ENCODE measurements at regions not wholly inside any gene's neighbourhood (a gene's known extent, or its start where the extent isn't known, plus 50 kb on each side); places are given as distances from the start of the nearest gene placed in this dataset.

DNA sequence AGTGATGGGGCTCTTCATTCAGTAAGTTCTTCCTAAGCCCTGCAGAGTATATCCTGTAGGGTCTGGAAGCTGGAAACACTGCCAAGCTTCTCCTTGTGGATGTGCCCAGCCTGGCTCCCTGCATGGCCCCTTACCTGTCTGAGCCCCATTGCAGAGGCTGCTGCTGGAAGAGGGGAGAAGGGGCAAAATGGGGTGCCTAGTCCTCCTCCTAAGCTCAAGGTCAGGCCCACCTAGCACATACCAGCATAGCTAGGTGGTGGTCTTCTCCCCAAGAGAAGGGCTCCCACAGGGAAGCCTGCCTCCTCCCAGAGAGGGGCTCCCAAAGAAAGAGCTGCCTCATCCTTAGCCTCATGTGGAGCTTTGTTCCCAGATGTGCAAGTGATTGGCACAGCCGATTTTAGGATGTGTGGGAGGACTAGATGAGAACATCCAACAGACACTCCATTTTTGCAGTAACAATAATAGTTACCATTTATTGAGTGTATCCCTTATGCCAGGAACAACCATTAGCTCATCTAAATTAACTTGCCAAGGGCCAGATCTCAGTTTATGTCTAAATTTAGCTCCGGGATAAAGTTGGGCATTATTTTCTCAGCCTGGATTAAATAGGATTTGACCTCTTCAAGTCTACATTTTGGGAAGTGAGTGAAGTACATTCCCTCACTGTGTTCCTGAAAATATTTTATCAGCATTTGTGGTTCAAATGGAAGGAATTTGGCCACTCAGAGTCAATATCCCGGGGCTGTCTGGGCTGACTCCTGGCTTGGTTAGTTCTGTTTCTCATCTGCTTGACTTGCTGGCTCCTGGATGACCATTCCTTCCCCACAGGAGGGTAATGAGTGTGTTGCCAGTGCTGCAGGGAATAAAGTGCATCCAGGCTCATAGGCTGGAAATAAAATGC lies 291.1 kb upstream of the ROPN1 start:
- no peak for DNase-seq

DNA sequence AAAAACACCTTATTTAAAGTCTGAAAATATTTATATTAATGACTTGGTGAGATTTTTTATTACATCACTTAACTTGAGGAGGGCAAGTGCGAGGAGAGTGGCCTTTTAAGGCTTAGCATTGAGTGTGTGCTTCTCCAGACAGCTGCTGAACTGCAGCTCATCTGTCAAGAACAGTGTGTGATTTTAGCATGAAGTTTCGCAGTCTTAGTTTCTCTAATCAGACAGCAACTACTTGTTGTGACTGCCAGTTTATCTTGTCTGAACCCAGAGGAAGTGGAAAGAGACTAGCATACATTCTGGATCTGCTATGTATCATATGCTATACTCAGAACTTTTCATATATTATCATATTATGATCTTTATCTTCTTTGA lies 291.7 kb upstream of the ROPN1 start:
- DNase-seq: no peak

DNA sequence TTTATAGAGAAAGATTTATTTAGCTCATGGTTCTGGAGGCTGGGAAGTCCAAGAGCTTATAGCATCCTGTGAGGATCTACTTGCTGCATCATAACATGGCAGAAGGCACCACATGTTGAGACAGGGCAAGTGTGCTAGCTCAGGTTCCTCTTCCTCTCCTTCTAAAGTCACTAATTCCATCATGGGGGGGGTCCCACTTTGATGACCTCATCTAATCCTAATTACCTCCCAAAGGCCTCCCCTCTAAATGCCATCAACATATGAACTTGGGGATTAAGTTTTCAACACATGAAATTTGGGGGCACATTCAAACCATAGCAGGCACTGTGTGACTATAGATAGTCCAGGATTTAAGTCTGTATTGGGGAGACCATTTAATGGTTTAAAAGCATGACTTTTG lies 297.1 kb upstream of the ROPN1 start:
- no peak for DNase-seq

DNA sequence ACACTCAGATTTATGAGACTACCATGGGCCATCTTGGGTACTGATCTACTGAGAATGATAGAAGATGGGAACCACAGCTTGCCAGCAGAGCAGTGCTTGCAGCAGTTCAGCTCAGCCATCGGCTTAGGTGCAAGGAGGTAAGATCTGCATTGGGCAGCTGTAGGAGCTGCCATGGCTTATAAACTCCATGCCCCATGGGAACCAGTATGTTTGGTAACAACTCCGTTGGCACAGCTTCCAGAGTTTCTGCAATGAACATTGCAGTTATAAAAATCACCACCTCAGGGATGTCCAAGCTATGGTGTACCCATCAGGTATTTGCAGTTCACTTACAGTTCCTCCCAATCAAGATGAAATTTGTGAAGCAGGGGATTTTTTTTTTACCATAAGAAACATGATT lies 299.1 kb upstream of the ROPN1 start:
- no peak for DNase-seq

DNA sequence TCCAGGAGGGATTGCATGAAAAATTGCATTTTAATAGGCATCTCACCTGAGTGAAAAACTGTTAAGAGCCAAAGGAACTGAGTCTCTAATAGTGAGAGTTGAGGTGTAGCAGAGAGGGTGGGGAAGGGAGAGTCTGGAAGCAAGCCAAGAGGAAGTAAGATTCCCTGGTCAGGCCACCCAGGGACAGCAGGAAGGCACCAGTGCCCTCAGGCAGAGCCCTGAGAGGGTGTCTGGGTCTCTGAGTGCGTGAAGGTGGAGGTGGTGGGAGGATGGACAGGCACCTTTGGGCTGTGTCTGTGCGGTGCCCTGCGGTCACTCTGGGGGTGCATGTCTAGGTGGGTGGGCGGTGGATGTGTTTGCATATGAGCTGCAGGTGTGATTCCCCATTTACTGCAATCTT lies 300.4 kb upstream of the ROPN1 start:
- DNase-seq: no peak

DNA sequence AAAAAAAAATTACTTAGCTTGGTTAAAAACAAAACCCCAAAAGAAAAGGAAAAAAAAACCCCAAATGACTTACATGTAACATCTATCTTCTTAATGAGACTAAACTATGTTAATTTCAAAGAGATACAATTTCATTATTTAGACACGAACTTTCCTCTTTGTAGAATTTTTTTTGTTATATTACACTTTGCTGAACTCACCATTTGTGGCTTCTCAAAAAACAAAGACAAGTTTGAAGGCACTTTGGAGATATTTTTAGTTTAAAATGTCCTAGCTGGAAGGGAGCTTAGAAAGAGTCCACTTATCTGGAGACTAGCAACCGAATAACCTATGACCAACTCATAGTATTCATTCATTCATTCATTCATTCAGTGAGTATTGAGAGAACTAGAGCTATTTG lies 301.7 kb upstream of the ROPN1 start:
- DNase-seq: no peak

DNA sequence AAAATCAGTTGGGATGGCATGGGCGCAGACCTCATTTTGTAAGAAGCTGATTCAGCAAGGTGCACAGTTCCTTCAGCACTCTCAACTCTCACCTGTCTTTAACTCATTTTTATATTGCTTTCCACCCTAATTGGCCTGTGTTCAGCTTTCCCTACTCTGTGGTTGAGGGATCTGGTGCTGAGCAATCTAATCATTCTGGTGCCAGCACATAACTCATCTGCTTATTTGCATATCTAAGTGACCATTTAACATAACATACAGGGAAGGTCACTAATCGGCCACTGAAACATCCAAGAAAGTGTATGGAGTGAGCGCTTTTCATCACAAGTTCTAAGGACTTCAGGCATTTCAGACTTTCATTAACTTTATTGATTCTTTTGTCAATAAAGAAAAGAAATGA lies 303.4 kb upstream of the ROPN1 start:
- DNase-seq: no peak

DNA sequence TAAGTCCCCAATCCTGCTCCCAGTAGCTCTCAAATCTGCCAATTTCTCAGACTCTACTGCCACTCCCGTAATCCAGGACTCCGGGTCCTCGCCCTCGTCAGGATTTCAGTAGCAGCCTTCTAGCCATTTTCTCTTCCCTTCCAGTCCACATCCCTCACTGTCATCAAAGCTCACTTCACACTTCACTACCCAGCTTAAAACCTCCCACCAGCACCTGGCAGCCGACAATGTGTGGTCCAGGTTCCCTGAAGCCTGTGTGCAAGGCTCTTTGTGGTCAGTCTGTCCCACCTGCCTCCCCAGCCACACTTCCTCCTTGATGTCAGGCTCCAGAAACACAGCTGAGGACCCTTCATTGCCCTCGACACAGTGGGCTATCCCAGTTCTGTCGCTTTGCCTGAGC lies 304.5 kb upstream of the ROPN1 start:
- DNase-seq: no peak

DNA sequence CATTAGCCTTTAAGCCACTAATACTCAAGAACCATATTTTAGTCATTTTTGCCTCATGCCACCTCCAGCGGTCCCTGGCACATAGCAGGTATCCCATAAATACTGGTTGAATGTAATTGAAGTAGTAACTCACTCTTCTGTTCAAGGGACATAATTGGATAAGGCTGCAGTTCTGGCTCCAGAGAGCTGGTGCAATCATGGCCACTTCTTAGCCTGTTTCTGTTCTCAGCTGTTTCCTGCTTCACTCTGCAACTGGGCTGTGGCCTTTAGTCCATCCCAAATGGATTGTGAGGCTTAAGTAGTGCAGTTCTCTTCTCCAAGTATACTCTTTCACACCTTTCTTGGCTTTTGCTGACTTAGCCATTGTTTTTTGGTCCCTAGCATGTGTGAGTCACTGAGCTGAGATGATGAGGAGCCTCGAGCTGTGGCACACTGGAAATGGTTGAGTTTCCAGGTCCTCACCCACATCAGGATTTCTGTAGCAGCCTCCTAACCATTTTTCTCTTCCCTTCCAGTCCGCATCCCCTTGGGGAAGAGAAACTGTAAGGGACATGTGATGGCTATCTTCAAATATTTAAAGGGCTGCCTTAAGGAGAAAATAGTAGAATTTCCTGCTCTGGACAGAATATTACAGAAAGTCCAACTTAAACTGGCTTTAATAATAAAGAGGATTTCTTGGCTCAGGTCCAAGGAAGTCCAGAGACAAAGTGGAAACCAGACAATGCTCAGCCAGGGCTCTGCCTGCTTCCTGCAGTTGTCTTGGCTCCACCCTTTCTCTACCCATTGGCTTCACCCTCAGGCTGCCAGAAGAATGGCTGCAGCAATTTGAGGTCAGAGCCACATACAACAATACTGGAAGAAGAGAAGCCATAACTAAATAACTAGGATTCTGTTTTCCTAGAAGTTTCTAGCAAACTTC lies 305.4 kb upstream of the ROPN1 start:
- DNase-seq: no peak

DNA sequence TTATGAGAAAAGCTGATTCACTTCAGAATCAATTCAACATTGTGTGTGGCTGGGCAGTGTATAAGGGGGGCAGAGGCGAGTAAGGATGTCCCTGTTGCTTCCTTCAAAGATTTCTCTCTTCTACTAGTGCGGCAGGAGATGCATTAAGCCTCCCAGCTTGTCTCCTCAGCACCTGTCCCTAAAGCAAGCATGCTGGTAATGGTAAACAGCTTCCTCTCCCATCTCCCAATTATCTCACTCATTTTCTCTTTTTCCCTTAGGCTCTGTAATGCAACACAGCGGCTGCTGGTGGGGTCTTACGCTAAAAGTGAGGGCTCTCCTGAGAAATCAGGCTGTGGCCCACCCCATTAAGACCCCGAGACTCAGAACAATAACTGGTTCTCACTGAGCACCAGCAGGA lies 306.4 kb upstream of the ROPN1 start:
- no peak for DNase-seq

DNA sequence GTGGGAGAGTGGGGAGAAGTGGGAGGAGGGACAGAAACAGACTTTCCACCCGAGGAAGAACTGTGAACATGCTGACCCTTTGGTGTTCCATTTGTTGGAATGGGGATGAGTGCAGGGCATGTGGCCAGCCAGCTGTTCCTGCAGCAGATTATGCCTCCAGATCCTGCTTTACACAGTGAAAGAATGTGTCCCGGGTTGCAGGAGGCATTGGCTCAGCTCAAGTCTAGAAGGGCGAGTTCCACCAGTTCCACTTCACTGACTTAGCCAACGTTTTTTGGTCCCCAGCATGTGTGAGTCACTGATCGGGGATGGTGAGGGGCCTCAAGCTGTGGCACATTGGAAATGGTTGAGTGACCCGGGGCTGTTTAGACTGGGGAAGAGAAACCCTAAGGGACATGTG lies 307.0 kb upstream of the ROPN1 start:
- no peak for DNase-seq

DNA sequence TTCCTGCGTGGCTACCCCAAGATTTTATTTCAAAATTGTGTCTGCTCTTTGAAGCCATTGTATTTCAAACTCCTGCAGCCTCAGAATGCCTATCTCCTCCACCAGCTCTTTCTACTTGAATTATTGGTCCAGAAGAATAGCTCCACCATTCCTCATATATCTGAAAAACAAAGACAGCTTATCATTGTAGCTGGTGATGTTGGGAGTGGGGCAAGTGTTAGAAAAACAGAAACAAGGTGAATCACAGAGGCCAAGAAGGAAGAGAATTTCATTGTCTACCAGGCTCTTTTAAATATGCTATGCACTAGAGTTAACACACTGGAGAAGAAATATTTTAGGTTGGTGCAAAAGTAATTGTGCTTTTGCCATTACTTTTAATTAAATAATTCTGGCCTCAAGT lies 307.9 kb upstream of the ROPN1 start:
- DNase-seq: no peak

DNA sequence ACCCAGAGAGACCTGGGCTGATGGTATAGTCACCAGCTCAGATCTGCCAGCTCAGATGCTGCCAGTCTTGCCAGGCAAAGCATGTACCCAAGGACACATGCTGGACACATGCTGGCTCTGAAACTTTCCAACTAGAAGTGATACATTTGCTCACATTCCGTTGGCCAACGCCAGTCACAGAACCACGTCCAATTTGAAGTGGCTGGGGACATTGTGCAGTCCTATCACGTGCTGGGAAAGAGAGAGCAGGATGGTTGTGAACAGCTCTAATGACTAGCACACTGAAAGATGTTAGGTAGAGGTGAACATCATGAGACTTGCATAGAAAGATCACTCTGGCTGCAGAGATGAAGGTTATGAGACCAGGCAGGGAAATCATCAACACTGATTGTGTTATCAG lies 308.5 kb upstream of the ROPN1 start:
- DNase-seq: no peak

DNA sequence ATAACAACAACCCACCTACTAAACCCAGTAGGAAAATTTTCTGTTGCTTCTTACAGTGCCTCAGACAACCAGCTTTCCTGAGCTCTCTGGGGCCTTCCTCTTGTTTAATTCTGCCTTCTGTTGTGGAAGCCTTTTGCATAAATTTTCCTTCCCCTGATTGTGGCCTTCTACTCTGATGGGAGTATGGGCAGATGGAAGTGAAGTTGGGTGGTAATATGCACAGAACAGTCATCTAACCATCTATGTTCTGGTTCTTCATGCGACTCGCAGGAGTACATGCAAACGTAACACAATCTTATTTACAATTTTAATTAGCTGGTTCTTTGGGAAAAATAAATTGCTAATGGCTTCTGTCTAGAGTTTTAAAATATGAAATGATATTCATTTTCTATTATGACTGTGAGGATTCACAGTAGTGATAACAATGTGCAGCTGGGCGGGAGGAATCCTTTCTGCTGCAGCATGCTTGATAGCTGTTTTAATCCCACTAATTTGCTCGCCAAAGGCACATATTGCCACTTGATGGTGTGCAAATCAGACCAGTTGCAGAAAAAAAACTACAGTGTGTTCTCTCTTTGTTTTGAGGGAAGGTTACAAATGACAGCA lies 311.5 kb upstream of the ROPN1 start:
- no peak for DNase-seq

DNA sequence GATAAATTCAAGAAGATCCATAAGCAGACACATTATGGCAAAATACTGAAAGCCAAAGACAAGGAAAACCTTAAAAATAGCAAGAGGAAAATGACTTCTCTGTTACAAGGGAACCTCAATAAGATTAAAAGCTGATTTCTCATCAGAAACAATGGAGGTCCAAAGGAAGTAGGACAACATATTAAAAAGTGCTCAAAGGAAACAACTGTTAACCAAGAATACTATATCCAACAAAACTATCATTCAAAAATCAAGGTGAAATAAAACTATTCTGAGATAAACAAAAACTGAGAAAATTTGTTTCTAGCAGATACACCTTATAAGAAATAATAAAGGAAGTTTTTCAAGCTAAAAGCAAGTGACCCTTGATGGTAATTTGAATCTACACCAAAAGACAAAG lies 314.7 kb upstream of the ROPN1 start:
- no peak for DNase-seq

DNA sequence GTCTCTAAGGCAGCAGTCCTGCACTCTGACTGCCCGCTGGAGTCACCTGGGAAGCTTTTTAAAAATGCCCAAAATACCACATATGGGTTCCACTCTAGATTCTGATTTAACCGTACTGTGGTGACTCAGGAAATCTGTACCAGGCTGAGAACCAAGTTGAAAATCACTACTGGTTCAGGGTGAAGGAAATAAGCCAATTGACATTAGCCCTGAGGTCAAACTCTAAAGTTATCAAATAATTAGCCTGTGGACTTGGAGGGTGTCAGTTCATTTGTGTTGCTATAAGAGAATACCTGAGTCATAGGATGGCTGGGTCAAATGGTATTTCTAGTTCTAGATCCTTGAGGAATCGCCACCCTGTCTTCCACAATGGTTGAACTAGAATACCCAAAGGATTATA lies 321.7 kb upstream of the ROPN1 start:
- no peak for DNase-seq

DNA sequence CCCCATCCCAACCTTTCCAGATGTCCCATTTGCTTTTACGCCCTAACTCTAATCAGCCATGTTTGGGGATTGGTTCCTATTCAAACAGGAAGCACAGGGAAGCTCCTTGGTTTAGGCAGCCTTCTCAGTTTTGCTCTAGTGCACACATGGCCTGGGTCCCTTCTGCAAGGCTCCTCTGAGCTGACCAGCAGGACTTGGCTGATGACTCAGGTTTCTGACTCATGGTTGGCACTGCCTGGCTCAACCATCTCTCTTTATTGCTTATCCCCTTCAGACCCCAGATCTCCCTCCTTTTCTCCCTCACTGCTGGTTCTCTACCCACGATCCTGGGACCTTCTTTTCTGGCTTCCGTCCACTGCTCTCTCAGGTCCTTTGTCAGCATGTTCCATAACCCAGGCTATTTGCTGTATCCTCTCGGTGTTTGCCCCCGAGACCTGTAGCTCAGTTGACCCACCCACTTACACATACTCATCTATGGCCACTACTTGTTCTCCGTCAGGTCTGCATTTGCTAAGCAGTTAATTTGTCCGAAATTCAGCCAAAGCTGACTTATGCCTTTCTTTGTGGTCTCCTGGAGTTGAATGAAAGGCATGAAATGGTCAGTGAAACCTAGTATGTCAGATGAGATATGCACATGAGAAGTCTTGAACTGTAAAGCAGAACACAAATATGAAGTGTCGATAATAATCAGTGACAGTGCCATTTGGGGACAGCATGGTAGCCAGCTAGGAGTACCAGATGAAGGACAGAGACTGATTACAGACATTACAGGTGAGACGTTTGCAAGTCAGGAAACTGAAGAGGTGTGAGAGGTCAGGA lies 323.5 kb upstream of the ROPN1 start:
- no peak for DNase-seq

DNA sequence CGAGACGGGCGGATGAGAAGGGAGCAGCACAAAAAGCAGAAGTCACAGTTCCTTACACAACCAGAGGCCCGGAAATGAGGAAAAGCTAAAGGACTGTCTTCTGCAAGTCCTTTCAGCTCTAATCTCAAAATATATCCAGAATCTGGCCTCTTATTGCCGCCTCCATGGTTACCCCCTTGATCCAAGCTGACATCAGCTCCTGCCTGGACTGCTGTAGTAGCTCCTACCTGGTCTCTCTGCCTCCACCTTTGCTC lies 324.0 kb upstream of the ROPN1 start:
- DNase-seq: no peak

DNA sequence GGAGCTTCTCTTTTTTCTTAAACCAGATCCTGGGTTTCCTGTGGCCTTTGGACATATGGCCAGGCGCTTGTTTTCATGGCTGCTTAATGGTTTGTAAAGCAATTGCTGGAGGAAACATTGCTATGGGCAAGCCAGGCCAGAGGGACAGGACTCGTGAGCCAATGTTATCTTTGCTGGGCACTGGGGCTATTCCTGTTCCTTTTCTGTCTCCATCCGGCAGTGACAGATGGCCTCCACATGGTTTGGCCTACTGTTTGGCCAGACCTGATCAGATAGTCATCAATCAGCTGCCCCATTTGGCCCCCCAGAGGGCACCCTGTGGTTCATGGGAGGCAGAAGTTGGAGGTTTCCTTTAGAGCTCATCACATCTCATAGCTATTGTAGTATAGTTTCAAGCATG lies 326.1 kb upstream of the ROPN1 start:
- no peak for DNase-seq

DNA sequence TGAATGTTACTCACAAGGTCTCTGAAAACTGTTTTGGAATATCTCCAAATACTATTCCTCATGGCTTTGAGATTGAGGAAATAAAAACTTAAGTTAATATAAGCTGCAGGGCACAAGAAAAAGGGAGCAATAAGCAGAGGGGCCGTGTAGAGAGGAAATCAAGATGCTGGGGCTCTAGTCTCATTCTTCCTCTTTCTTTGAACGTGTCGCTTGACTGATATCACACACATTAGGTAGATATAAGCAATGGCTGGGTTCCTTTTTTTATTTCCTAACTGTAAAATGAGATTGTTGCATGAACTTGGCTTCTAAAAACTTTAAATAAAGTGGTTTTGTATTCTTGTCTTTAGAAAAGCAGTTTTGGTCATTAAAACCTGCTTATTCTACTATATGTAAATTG lies 326.7 kb upstream of the ROPN1 start:
- DNase-seq: no peak

DNA sequence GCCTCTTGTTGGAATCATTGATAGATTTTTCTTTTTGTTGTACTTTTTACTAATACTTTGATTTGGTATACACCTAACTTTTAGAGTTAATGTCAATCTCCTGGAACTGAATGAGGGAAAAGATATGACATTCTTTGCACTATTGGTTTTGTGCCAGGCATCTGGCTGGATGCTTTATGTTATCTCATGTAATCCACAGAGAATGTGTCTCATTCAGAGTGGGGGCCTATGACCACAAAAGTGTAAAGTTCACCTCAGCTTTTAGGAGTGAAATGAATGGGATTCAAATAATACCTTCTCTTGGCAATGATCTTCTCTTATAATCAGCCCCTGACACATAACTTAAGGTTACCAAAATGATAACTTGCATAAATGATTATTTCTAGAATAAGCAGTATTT lies 329.1 kb upstream of the ROPN1 start:
- DNase-seq: no peak

DNA sequence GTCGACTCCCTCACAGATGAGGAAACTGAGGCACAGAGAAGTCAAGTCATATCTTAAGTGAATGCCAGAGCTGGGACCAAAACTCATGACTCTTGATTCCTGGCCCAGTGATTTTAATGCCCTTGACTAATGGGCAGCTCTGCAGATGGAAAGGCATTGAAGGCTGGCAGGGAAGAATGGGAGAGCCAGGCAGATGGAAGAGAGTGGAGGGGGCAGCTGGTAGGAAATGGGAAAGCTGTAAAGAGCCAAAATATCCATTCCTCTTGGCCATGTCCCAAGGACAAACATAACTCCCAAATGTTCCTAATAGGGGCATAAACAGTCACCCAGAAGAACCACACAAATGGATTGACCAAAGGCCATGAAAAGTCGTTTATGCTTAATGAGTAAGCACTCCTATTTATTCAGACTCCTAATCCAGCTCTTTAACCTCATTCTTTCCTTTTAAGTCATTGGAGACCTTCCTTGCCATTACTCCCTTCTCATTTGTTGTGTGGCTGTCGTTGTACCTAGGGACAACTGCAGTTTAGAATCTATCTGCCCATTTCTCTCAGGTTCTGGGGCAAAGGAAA lies 330.5 kb upstream of the ROPN1 start:
- DNase-seq: no peak

DNA sequence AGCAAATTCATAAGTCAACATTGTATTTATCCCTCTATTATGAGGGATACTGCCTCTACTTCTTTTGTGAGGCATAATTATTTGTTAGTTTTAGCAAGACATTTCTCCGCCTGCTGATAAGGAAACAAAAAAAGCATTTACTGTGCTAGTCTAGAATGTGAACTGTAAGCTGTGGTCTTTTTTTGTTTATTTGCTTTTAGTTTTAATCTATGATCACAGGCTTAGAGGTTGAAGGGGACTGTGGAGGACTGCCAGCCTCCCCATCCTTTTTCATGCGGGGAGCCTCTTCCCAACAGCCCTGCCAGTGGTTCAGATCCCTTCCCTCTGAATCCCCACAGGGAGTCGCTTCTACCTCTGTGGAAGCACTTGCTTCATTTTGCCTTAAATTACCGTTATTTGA lies 331.0 kb upstream of the ROPN1 start:
- no peak for DNase-seq
